RWPE1 (cell line): ENCODE measurements at regions not wholly inside any gene's neighbourhood (a gene's known extent, or its start where the extent isn't known, plus 50 kb on each side); places are given as distances from the start of the nearest gene placed in this dataset.

Source experiments
- CTCF ChIA-PET: fragments of 350-600 bp; sonication (Branson Sonifier 250); formaldehyde crosslinking; extraction: SDS; loops from one replicate; lab custom pipeline; 2021; lab: Yijun Ruan, JAX
- POLR2A ChIA-PET: fragments of 400-600 bp; formaldehyde crosslinking; extraction: SDS; loops from one replicate; lab custom pipeline; 2020; ENCODE audit warnings: antibody characterized with exemption; ENCODE audit not compliant: low non-redundant PET; lab: Yijun Ruan, JAX
- DNase-seq: peaks from one replicate; pipeline ENCODE4 v3.0.0; 2012; ENCODE audit warnings: low spot score
- H3K27ac ChIP-seq: fragments of 450-650 bp; 2 replicates; pipeline ENCODE4 v1.5.1; 2017
- TF ChIP-seq, protein P1 (sequence below): fragments of 450-650 bp; conservative IDR thresholded peaks from 2 replicates; pipeline ENCODE4 v1.5.1; 2017; ENCODE audit warnings: low read depth, mild to moderate bottlenecking

DNA sequence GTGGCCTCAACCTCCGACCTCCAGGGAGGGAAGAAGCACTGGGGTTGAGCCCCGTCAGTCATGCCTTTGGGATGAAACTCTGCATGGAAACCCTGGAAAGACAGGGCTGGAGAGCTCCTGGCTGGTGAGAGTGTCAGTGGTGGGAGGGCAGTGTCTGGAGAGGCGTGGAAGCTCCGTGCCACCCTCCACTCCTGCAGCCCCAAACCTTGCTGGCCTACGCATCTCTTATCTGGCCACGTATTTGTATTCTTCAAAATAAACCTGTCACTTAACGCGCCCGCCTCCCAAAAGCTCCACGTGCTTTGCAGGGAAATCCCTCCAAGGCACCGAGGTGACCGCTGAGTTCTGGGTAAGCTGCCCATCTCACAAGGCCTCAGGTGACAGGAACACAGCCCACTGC, 84.3 kb downstream of the TEX29 start:
- ChIA-PET POLR2A (no interaction called here), CTCF (interaction anchor here (0.7 kb wide), 1 partner anchor 1449 kb away, joined by 3 read pairs; no protein-coding TSS in a partner anchor)
- no peak for DNase-seq
- TF ChIP-seq, protein P1, sequence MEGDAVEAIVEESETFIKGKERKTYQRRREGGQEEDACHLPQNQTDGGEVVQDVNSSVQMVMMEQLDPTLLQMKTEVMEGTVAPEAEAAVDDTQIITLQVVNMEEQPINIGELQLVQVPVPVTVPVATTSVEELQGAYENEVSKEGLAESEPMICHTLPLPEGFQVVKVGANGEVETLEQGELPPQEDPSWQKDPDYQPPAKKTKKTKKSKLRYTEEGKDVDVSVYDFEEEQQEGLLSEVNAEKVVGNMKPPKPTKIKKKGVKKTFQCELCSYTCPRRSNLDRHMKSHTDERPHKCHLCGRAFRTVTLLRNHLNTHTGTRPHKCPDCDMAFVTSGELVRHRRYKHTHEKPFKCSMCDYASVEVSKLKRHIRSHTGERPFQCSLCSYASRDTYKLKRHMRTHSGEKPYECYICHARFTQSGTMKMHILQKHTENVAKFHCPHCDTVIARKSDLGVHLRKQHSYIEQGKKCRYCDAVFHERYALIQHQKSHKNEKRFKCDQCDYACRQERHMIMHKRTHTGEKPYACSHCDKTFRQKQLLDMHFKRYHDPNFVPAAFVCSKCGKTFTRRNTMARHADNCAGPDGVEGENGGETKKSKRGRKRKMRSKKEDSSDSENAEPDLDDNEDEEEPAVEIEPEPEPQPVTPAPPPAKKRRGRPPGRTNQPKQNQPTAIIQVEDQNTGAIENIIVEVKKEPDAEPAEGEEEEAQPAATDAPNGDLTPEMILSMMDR: no peak
- H3K27ac ChIP-seq: no peak overlapping the region

DNA sequence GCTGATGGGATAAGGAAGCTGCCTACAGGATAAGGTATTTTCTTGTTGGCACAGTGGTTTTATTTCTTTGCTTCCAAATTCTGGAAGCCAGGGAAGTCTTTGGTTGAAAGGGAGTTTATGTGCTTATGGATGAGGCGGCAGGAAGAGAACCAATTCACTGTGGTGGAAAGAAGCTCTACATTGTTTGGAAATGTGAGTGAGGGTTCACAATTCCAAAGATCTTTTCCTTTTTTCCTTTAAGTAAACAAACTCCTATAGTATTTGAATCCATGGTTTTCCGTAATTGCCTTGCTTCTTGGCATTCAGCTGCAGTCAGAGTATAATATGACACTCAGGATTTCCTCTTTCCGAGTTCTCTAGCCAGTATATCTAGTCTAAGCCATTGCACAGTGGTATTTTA, 86.2 kb downstream of the TEX29 start:
- ChIA-PET CTCF (no interaction called here), POLR2A (no interaction called here)
- TF ChIP-seq, protein P1: no peak
- no peak for DNase-seq
- H3K27ac ChIP-seq: no peak overlapping the region

DNA sequence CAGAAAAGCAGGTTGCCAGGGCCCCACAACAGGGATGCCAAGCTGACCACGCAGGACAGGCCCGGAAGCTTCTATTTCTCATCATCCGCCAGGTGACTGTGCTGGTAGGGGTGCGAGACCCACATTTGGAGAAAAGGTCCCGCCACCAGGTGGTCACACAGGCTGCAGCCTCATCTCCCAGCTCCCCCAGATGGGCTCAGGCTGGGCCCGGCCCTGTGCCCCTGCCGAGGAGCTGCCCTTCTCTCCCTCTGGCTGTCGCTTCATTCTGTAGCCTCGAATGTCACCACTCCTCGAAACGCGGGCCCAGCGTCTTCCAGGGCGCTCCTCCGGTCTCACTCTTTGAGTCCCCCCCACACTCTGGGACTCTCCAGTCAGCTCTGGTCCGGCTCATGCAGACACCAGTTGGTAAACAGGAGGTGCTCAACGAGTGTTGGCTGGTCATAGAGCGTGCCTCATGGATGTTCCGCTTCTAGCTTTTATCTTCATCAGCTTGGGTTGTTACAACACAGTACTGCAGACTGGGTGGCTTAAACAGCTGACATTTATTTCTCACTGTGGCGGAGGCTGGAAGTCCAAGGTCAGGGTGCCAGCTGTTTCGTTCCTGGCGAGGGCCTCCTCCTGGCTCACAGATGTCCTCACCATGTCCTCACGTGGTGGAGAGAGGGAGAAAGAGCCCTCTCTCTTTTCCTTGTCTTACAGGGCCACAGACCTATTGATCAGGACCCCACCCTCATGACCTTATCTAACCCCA, 87.1 kb downstream of the TEX29 start:
- POLR2A ChIA-PET: no interaction called here
- no peak for DNase-seq
- TF ChIP-seq, protein P1: no peak
- no peak overlapping the region for H3K27ac ChIP-seq
- CTCF ChIA-PET: no interaction called here

GRCh38 chr13:111409413-111409812, 89.0 kb downstream of the TEX29 start:
- TF ChIP-seq, protein P1: no peak
- no peak for DNase-seq
- ChIA-PET POLR2A (no interaction called here), CTCF (interaction anchor here (0.6 kb wide), 1 partner anchor 152 kb away, joined by 3 read pairs; no protein-coding TSS in a partner anchor)
- H3K27ac ChIP-seq: no peak overlapping the region

GRCh38 chr13:111410232-111411021, 90.0 kb downstream of the TEX29 start:
- DNase-seq: no peak
- TF ChIP-seq, protein P1: no peak
- no peak overlapping the region for H3K27ac ChIP-seq
- ChIA-PET POLR2A (no interaction called here), CTCF (no interaction called here)

DNA sequence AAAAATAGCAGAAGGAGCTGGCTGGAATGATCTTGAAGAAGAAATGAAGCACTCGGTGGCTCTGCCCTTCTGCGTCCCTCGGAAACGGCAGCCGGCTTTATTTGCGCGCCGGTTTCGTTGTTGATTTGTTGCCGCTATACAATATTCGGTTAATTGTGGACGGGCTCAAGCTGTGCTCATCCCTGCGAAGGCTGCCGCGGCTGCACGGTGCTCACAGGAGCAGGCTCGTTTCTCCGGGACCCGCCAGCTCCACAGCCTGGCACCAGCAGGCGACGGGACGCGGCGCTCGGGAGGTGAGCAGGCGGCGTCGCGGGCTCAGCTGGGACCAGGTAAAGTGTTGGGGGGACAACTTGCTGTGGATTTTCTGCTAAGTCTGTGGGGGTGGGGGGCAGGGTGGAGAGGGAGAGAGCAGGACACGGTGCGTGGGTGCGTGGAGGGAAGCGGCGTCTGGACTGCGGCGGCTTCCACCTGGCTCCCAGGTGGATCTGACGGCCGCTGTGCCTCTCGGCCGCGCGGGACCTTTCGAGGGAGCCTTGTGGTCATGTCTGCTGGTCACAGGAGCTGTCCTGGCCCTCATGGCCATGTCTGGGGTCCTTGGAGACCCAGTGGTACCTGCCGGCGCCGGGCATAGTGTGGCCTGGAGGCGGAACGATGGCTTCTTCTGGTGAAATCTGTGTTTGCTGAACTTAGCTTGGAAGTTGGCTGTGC, 90.9 kb downstream of the TEX29 start:
- no peak overlapping the region for H3K27ac ChIP-seq
- ChIA-PET POLR2A (no interaction called here), CTCF (interaction anchor here (0.5 to 0.6 kb wide), 2 partner anchors 16 to 142 kb away, joined by 3 to 4 read pairs; no protein-coding TSS in a partner anchor)
- no peak for DNase-seq
- TF ChIP-seq, protein P1: no peak
